PC-9 (cell line): ENCODE measurements at regions not wholly inside any gene's neighbourhood (a gene's known extent, or its start where the extent isn't known, plus 50 kb on each side); places are given as distances from the start of the nearest gene placed in this dataset.

Experiments used
- EZH2 ChIP-seq: fragments of 200-600 bp; sonication (generic); IDR thresholded peaks from 2 replicates; pipeline ENCODE4 v1.8.0; 2017; ENCODE audit warnings: antibody characterized with exemption, low read depth
- TF ChIP-seq, protein P1 (sequence below): fragments of 200-600 bp; sonication (generic); conservative IDR thresholded peaks from 2 replicates; pipeline ENCODE4 v1.6.1; 2017; ENCODE audit warnings: mixed run types, antibody characterized with exemption, mild to moderate bottlenecking, moderate library complexity

DNA sequence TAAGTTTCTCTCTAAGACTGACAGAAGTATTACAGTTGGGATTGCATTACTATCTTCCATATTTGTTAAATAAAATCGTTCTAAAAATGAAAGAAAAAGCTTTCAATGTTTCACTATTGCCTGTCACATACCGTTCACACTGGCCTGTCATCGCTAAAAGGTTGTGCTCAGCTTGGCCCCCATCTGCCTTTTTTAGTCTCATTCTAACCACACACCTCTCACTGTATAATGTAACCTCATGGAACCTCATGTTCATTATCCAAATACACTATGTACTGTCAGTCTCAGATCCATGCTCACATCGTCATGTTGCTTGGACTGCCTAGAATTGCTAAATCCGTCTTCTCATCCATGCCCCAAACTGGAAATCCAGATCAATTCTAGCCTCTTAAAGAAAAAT is 637.8 kb upstream of the ROBO1 start:
- TF ChIP-seq, protein P1, sequence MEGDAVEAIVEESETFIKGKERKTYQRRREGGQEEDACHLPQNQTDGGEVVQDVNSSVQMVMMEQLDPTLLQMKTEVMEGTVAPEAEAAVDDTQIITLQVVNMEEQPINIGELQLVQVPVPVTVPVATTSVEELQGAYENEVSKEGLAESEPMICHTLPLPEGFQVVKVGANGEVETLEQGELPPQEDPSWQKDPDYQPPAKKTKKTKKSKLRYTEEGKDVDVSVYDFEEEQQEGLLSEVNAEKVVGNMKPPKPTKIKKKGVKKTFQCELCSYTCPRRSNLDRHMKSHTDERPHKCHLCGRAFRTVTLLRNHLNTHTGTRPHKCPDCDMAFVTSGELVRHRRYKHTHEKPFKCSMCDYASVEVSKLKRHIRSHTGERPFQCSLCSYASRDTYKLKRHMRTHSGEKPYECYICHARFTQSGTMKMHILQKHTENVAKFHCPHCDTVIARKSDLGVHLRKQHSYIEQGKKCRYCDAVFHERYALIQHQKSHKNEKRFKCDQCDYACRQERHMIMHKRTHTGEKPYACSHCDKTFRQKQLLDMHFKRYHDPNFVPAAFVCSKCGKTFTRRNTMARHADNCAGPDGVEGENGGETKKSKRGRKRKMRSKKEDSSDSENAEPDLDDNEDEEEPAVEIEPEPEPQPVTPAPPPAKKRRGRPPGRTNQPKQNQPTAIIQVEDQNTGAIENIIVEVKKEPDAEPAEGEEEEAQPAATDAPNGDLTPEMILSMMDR, result no peak
- no peak for TF ChIP-seq EZH2
